GM19395 (cell line): ENCODE measurements at regions not wholly inside any gene's neighbourhood (a gene's known extent, or its start where the extent isn't known, plus 50 kb on each side); places are given as distances from the start of the nearest gene placed in this dataset.
"Not testable (repeated sequence)": the region's sequence is repeated elsewhere in the genome, so short reads cannot be mapped to it uniquely, and the experiment has no call there.

Source experiments
- ATAC-seq: cut with Tn5 transposase; IDR thresholded peaks from one replicate; pipeline ENCODE4 v1.9.1; 2021; ENCODE audit warnings: mild to moderate bottlenecking, moderate library complexity; ENCODE audit not compliant: unreplicated experiment

DNA sequence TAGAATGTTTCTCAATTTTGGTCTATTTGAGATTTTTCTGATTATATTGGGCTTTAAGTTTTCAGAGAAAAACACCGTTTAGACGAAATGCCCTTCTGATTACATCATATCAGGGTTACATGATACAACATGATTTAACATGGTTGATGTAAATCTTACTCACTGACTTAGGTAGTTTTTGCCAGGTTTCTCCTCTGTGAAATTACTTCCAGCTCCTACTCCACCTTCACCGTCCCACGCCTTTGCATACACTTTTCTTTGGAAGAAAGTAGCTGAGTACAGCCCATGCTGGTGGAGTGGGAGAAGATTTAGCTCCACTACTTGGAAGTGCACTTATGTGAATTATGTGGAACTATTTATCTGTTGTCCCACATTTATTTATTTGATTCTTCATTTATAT lies 433.2 kb upstream of the KLHL1 start:
- ATAC-seq, result no peak

DNA sequence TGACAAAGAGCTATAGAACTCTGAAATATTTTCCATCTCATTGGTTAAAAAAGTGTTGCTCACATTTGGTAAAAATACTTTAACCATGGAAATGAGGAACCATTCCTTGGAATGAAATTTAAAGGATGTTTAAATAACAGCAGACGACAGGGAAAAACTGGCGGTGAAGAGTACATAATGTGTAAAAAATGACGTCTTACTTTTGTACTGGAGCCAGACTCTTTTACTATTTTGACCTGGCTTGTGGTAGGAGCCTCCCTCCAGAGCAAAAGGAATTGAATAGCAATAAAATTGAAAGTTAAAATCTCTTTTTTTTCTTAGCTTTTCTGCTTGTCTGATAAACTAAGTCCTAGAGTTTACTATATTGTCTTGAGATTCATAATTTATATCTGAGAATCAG lies 426.2 kb upstream of the KLHL1 start:
- ATAC-seq, result no peak

DNA sequence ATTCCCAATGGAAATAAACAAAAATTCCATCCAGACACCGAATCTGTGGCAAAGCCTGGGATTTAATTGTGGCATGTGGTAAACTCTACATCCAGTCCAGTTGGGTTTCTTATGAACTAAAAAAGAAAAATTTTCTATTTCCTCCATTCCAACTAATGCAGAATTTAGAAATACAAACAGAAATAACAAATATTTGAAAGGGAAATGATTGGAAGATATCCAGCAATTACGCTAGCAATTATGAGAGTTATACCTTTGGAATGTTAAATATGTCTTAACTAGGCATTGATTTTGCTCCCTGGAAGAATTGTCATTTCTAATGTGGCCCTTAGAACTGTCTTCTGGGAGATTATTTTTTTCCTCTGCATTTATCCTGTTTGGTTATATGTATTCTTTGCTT lies 421.4 kb upstream of the KLHL1 start:
- ATAC-seq, result no peak

DNA sequence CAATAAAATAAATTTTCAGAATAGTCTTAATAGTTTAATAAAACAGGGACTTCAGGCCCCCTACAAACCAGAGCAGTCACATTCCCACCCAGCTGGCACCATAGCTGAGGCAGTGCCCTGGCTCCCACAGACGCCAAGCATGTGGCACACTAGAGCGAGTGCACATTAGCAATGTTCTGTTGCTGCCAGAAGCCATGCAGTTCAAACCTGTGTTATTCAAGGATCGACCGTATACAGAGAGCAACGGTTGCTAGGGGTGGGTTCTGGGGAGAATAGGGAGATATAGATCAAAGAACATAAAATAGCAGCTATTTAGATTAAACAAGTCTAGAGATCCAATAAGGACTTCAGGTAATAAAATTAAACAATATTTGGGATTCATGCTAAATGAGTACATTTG lies 419.3 kb upstream of the KLHL1 start:
- ATAC-seq, result no peak

DNA sequence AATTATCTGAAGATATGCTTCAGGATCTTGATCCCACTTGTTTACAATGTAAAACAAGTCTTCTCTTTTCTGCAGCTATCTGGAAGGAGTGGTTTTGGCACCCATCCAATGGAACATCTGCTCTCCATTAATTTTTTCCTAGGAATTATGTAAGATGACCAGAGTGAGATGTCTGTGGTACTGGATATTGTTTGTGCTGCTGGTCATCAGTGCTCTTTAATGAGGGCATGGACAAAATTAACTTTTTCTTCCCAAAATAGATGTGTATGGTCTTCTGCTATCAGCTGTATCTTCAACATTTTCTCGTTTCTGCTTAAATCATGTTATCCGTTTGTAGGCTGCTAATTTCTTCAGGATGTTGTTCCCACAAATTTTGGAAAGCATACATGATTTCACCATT lies 415.4 kb upstream of the KLHL1 start:
- ATAC-seq, result no peak

DNA sequence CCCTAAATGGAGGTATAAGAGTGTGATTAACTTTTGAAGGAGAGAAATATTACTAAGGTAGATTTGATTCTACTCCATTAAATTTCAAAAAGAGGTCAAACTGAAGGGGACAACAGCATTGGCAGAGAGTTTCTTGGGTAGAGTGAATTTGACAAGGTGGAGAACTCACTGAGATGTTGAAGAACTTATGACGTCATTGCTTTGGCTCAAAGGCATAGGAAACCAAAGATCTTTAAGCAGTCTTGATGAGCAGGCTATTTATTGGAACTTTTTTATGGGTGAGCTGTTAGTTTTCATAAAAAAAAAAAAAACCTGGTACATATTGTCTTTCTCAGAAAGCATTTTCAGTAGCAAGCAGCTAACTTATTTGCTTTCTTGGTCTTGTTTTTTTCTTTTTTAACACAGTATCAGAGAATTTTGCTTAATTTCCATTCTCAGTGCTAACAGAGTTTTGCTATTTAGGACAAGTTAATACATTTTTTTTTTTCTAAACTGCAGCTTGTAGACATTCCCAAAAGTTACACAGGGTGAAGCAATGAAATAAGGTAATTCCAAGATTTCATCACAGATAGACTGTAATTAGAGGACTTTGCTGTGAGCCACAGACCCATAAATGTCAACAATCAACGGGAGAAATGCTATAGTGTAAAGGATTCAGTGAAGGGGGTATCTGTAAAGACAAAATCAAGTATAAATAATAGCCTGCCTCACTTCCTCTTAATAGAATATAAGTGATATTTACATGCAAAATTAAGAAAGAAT lies 412.2 kb upstream of the KLHL1 start:
- ATAC-seq, result no peak

DNA sequence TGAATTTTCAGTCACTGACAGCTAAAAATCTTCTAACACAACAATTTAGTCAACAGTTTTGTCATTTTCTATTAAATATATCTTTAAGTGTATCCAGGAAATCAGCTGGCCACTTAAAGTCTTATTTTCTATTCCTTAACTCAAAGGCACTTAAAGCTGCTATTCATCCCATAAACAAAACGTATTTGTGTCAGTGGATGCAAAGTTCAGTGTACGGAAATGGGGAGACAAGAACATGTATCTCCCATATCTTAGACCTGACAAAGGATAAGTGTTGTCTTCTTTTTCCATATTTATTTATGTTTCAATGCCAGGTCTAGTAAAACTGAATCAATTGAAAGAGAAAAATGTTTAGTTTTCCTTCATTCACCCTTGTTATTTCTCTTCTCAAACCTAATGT lies 409.8 kb upstream of the KLHL1 start:
- ATAC-seq, result no peak

DNA sequence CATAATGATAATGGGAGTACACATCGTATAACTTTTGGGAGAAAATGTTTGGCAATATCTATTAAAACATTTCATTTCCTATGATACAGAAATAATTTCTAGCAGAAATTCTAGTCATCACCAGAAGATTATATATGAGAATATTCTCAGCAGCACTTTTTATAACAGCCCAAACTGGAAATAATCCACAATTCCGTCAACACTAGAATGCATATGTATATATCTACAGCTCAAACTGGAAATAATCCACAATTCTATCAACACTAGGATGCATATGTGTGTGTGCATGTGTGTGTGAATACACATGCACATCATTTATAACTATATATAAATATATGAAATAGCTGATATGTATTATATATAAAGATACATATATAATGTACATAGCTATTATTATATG lies 408.0 kb upstream of the KLHL1 start:
- ATAC-seq, result no peak

DNA sequence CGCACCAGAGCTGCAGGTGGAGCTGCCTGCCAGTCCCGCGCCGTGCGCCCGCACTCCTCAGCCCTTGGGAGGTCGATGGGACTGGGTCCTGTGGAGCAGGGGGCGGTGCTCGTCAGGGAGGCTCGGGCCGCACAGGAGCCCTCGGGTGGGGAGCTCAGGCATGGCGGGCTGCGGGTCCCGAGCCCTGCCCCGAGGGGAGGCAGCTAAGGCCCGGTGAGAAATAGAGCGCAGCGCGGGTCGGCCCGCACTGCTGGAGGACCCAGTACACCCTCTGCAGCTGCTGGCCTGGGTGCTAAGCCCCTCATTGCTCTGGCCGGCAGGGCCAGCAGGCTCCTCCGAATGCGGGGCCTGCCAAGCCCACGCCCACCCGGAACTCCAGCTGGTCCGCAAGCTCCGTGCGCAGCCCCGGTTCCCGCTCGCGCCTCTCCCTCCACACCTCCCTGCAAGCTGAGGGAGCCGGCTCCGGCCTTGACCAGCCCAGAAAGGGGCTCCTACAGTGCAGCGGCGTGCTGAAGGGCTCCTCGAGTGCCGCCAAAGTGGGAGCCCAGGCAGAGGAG lies 403.7 kb upstream of the KLHL1 start:
- ATAC-seq, result not testable (repeated sequence)

DNA sequence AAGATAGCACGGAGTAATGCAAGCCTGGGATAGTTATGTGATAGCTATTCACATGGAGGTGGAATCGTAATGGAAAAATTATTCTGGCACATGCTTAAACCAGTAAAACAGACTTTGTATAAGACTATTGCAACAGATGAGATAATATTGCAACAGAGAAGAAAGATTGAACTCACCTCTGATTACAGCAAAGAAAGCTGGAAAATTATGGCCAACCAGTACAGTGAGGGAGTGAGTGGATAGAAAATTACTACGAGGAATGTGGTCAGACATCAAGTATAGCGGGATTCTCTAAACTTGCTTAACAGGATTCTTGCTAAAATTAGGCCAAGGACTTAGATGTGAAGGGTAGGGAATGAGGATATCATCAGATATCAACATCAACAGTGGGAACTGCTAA lies 397.6 kb upstream of the KLHL1 start:
- no peak for ATAC-seq

DNA sequence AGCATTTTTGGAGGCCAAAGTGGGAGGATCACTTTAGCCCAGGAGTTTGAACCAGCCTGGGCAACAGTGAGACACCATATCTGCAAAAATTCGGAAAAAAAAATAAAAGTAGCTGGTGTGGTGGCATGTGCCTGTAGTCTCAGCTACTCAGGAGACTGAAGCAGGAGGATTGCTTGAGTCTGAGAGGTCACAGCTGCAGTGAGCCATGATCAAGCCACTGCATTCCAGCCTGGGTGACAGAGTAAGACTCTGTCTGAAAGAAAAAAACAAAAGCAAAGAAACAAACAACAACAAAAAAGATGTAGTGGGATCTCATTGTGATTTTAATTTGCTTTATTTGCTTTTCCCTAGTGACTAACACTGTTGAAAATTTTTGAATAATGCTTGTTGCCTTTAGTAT lies 394.7 kb upstream of the KLHL1 start:
- no peak for ATAC-seq

DNA sequence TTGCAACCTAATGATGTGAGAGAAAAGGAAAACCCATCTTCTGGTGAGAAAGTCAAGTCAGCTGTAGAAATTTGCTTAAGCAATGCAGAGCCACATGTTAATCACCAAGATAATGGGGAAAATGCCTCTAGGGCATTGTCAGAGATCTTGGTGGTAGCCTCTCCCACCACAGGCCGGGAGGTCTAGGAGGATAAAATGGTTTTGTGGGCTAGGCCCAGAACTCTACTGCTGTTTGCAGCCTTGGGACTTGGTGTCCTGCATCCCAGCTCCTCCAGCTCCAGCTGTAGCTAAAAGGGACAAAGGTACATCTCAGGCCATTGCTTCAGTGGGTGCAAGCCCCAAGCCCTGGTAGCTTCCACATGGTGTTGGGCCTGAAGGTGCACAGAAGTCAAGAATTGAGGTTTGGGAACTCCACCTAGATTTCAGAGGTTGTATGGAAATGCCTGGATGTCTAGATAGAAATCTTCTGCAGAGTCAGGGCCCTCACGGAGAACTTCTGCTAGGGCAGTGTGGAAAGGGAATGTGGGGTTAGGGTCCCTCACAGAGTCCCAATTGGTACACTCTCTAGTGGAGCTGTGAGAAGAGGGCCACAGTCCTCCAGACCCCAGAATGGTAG lies 382.2 kb upstream of the KLHL1 start:
- ATAC-seq, result no peak

DNA sequence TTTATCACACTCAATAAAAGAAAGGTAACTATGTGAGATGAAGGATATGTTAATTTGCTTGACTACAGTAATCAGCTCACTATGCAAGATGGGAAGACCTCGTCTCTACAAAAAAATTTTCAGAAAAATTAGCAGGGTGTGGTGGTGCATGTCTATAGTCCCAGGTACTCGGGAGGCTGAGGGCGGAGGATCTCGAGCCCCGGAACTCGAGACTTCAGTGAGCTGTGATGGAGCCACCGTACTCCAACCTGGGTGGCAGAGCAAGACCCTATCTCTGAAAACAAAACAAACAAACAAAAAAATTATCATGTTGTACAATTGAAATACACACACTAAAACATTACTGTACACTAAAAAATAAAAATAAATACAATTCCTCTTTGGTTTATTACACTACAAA lies 376.7 kb upstream of the KLHL1 start:
- no peak for ATAC-seq

DNA sequence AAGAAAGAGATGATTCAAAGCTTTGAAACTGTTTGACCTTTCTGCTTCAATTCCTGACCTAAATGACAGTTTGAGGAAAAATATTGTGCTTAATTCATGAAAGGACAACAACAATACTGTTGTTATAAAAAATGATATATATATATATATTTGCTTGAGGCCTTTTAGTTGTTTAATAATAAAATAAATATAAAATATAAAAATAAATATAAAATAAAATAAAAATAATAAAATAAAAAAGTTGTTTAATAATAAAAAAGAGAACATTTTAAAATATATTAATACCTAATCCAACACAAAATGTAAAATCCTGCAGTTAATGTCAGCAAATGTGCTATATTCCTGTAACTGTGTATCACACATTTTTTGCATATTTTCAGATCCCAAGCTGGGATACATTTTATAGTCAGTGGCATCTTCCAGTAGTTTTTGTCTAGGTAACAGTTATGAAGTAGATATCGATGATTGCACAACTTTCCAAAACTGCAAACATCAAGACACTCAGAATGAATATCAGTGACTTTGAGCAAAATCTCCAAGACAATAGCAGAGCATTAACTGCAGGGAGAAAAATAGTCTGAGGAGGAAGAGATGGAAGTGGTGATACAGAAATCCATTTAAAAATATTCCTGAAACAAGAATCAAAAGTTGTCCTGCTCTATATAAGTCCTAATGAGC lies 375.5 kb upstream of the KLHL1 start:
- no peak for ATAC-seq

DNA sequence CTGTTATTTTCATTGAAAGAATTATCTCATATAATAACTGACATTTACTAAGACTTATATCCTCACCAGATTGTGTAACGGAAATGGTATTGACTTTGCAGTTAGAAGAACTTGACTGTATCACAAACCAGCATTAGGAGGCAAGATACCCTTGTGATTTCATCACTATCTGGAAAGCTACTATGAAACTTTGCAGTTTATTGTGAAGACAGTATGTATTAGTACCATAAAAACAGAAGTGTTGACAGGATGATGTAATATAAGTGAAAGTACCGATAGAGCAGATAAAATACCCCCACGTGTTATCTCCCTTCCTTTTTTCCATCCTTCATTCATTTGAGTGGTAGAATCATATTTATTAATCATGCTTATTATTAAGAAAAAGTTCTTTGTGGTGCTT lies 365.7 kb upstream of the KLHL1 start:
- no peak for ATAC-seq

DNA sequence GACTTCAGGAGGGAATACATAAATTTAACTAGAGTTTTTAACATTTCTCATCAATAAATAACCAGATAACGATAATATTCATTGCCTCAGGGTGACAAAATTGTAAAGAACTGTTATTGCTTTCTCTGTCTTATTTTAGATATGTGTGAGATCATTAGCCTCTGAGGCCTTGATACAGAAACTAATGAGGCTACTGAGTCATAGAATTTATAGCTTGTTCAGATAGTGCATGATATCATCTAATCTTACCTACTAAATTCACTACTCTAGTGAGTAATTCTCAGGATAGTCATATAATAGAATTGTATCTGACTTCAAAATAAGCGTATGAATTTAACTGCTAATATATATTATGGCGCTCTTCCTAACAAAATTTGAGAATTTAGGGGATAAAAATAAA lies 360.8 kb upstream of the KLHL1 start:
- ATAC-seq, result no peak

DNA sequence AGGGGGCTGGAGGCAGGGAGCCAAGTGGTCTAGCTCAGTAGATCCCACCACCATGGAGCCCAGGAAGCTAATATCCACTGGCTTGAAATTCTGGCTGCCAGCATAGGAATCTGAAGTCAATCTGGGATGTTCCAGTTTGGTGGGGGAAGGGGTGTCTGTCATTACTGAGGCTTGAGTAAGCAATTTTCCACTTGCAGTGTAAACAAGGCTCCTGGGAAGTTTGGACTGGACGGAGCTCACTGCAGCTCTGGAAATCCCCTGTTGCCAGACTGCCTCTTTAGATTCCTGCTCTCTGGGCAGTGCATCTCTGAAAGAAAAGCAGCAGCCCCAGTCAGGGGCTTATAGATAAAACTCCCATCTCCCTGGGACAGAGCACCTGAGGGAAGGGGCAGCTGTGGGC lies 349.2 kb upstream of the KLHL1 start:
- ATAC-seq, result no peak

DNA sequence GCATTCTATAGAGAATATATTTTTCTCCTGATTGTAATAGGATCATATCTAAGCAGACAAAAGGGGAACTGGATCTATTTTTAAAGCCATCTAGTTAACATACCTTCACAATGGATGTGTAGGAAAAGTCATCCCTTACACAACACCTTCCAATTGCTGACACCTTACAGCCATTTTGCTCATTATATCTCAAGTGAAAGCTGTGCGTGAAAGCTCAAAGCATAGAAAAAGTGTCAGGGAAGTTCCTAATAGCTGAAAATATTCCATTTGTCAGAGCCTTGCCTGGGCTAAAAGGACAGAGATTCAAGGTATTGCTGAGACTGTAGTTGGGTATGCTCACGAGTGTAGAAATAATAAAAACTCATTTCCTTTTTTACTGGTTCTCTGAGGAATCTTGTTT lies 340.6 kb upstream of the KLHL1 start:
- ATAC-seq, result no peak

DNA sequence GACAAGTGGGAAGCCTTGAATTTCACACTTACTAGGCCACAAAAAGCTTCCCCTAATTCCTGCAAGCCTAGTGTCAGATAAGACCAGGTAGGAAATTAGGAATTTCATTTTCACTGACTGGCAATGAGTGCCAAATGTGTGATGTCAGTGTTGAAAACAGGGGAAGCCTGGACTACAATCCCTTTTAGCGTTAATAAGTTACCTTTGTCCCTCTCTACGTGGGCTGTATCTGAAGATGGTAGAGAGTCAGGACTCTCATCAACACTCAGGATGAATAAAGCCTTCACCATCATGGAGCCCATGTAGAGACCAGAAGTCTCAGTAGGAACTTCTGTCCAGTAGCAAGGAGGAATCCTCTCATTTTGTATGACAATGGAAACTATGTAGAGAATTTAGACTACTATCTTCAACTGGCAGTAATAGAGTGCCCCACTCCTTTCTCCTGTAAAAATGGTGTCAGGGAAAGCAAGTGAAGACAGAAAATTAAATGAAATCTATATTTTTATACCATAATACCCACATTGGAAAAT lies 324.1 kb upstream of the KLHL1 start:
- ATAC-seq, result no peak

DNA sequence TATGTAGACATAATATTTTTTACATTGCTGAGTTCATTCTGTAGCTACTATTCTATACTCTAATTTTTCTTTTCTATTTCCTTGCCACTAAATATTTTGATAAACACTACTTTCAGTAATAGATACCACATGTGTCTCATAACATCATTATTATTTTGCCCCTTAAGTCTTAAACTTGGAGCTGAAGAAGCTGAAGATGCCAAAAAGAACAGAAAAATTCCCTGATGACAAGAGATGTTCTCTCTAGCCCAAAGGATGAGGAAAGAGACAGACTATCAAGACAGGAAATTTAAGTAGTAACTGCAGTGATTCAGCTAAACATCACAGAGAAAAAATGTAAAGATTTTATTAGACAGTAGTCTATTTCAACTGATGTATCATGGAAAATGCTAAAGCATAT lies 322.0 kb upstream of the KLHL1 start:
- no peak for ATAC-seq

DNA sequence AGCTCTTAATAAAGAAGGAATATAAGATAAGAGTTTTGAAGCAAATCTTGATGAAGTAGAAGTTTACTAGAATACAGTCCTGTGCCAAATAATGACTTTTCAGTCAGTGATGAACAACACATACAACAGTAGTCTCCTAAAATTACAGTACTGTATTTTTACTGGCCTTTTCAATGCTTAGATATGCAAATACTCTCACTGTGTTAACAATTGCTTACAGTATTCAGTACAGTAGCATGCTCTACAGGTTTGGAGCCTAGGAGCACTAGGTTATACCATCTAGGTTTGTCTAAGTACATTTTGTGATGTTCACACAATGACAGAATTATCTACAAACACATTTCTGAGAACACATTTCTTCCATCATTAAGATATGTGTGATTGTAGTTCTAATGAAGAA lies 316.7 kb upstream of the KLHL1 start:
- no peak for ATAC-seq

DNA sequence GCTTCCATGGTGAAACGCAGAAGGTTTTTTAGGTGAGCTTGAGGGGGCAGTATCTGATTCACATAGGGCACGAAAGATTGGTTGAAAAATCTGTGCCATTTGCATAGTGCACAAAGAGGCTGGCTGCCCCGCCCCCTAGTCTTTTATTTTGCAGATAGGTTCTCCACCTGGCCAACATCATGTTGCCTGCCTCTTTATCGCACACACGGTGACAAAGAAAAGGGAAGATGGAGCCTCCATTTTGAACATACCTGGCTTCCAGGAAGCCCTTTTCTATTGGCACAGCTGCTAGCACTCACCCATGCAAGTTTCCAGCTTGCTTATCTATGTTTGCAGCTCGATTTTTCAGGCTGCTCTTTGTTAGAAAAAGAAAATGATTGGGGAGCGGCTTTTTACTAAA lies 316.2 kb upstream of the KLHL1 start:
- no peak for ATAC-seq
